ENCODE measurements at regions not wholly inside any gene's neighbourhood (a gene's known extent, or its start where the extent isn't known, plus 50 kb on each side); places are given as distances from the start of the nearest gene placed in this dataset.

GRCh38 chr4:33323393-33323792 is 2603.2 kb downstream of the PCDH7 start:
- Histone ChIP-seq H3K36me3 (replicated peaks in 1 of 2; ENCODE audit: control insufficient read depth in 1 of 2, insufficient read depth in 2 of 2, low read length in 2 of 2) (no peaks in the 10 kb centered on the region), H3K27ac (ENCODE audit: low read depth in 1 of 2, low read length in 2 of 2) (no peak overlapping the region), H3K4me2 (replicated peaks; ENCODE audit: extremely low read depth, low read length, poor library complexity, severe bottlenecking) (no peak overlapping the region), H3K9ac (ENCODE audit: insufficient read depth, low read length, poor library complexity, severe bottlenecking) (no peak overlapping the region), H2AFZ (ENCODE audit: insufficient read depth, low read depth, low read length, poor library complexity, severe bottlenecking) (no peak overlapping the region), H3K27me3 (ENCODE audit: control insufficient read depth in 2 of 2, insufficient read depth in 2 of 2, low read length in 2 of 2) (no peaks in the 10 kb centered on the region), H4K20me1 (ENCODE audit: insufficient read depth, low read length) (no peaks in the 10 kb centered on the region), H3K4me1 (ENCODE audit: control insufficient read depth in 1 of 2, insufficient read depth in 2 of 2, low read length in 2 of 2) (no peaks in the 10 kb centered on the region), H3K9me3 (replicated peaks in 1 of 2; ENCODE audit: control insufficient read depth in 1 of 2, insufficient read depth in 1 of 2, low read length in 2 of 2) (no peaks in the 10 kb centered on the region), H3K79me2 (ENCODE audit: insufficient read depth, low read length) (no peaks in the 10 kb centered on the region), H3K4me3 (replicated peaks in 1 of 3; ENCODE audit: low read depth in 2 of 3, low read length in 3 of 3) (no peak overlapping the region)
- DNase-seq = no peak
- TF ChIP-seq, protein P1, sequence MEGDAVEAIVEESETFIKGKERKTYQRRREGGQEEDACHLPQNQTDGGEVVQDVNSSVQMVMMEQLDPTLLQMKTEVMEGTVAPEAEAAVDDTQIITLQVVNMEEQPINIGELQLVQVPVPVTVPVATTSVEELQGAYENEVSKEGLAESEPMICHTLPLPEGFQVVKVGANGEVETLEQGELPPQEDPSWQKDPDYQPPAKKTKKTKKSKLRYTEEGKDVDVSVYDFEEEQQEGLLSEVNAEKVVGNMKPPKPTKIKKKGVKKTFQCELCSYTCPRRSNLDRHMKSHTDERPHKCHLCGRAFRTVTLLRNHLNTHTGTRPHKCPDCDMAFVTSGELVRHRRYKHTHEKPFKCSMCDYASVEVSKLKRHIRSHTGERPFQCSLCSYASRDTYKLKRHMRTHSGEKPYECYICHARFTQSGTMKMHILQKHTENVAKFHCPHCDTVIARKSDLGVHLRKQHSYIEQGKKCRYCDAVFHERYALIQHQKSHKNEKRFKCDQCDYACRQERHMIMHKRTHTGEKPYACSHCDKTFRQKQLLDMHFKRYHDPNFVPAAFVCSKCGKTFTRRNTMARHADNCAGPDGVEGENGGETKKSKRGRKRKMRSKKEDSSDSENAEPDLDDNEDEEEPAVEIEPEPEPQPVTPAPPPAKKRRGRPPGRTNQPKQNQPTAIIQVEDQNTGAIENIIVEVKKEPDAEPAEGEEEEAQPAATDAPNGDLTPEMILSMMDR (IDR thresholded peaks at IDR 0.05) = no peak
- intact Hi-C loops (cut with micrococcal nuclease) = no loop called here
- H3K27me3 Mint-ChIP-seq (ENCODE audit: low read depth in 3 of 3) = peaks cover 0 to 1% (median 0%) of the 10 kb centered on the region in 3 donors
- H3K27ac Mint-ChIP-seq = no peak overlapping the region
- H3K9me3 Mint-ChIP-seq = peaks cover 0 to 3% (median 0%) of the 10 kb centered on the region in 7 donors
- no CpG with 5 or more reads among the region's 1 CpG for WGBS (ENCODE audit: insufficient coverage)
- H3K4me3 Mint-ChIP-seq = no peak overlapping the region
- H3K36me3 Mint-ChIP-seq = no peaks in the 10 kb centered on the region
- H3K4me1 Mint-ChIP-seq = no peaks in the 10 kb centered on the region

- intact Hi-C loops (cut with micrococcal nuclease) = no loop called here
- DNase-seq = no peak
- H3K4me3 ChIP-seq (replicated peaks in 1 of 3; ENCODE audit: low read depth in 2 of 3, low read length in 3 of 3) = no peak overlapping the region
- no peak overlapping the region for H2AFZ ChIP-seq (ENCODE audit: insufficient read depth, low read depth, low read length, poor library complexity, severe bottlenecking)
- Mint-ChIP-seq H3K27me3 (ENCODE audit: low read depth in 3 of 3) (no peaks in the 10 kb centered on the region), H3K27ac (no peak overlapping the region), H3K4me1 (no peaks in the 10 kb centered on the region), H3K36me3 (no peaks in the 10 kb centered on the region), H3K9me3 (peaks cover 2 to 17% (median 9%) of the 10 kb centered on the region in 7 donors), H3K4me3 (no peak overlapping the region)
- no peak overlapping the region for H3K9ac ChIP-seq (ENCODE audit: insufficient read depth, low read length, poor library complexity, severe bottlenecking)
- H3K36me3 ChIP-seq (replicated peaks in 1 of 2; ENCODE audit: control insufficient read depth in 1 of 2, insufficient read depth in 2 of 2, low read length in 2 of 2) = no peaks in the 10 kb centered on the region
- no peaks in the 10 kb centered on the region for H3K4me1 ChIP-seq (ENCODE audit: control insufficient read depth in 1 of 2, insufficient read depth in 2 of 2, low read length in 2 of 2)
- no peak overlapping the region for H3K4me2 ChIP-seq (replicated peaks; ENCODE audit: extremely low read depth, low read length, poor library complexity, severe bottlenecking)
- H3K27me3 ChIP-seq (ENCODE audit: control insufficient read depth in 2 of 2, insufficient read depth in 2 of 2, low read length in 2 of 2) = no peaks in the 10 kb centered on the region
- no peaks in the 10 kb centered on the region for H3K79me2 ChIP-seq (ENCODE audit: insufficient read depth, low read length)
- TF ChIP-seq, protein P1 (IDR thresholded peaks at IDR 0.05) = no peak
- H3K27ac ChIP-seq (ENCODE audit: low read depth in 1 of 2, low read length in 2 of 2) = no peak overlapping the region
- WGBS (ENCODE audit: insufficient coverage) = 100% methylated on average over 2 of the region's 2 CpGs
- H4K20me1 ChIP-seq (ENCODE audit: insufficient read depth, low read length) = no peaks in the 10 kb centered on the region
- H3K9me3 ChIP-seq (replicated peaks in 1 of 2; ENCODE audit: control insufficient read depth in 1 of 2, insufficient read depth in 1 of 2, low read length in 2 of 2) = peaks cover 14 to 15% of the 10 kb centered on the region in 2 donors
Observed at GRCh38 chr4:33334416-33334815, 2614.2 kb downstream of the PCDH7 start.
